HL-60 (cell line): ENCODE measurements at regions not wholly inside any gene's neighbourhood (a gene's known extent, or its start where the extent isn't known, plus 50 kb on each side); places are given as distances from the start of the nearest gene placed in this dataset.

ENCODE experiments used
- CTCF ChIP-seq: IDR thresholded peaks from one replicate; pipeline ENCODE4 v1.5.1; 2011; ENCODE audit warnings: low read length, control low read depth, inconsistent platforms; ENCODE audit not compliant: insufficient read depth
- POLR2AphosphoS5 ChIP-seq: IDR thresholded peaks from 2 replicates; pipeline ENCODE4 v1.6.1; 2012; ENCODE audit warnings: low read depth

- TF ChIP-seq CTCF (no peak), POLR2AphosphoS5 (no peak)
Observed at GRCh38 chr11:109349276-109350080, 72.5 kb upstream of the C11orf87 start.
